ENCODE measurements at regions not wholly inside any gene's neighbourhood (a gene's known extent, or its start where the extent isn't known, plus 50 kb on each side); places are given as distances from the start of the nearest gene placed in this dataset.
"Not testable (repeated sequence)": the region's sequence is repeated elsewhere in the genome, so short reads cannot be mapped to it uniquely, and the experiment has no call there.

GRCh38 chr11:104774578-104774977, 123.7 kb downstream of the CASP12 start:
- DNase-seq, result no peak

- DNase-seq, result no peak
Observed at GRCh38 chr11:104772806-104773241, 125.4 kb downstream of the CASP12 start.

DNA sequence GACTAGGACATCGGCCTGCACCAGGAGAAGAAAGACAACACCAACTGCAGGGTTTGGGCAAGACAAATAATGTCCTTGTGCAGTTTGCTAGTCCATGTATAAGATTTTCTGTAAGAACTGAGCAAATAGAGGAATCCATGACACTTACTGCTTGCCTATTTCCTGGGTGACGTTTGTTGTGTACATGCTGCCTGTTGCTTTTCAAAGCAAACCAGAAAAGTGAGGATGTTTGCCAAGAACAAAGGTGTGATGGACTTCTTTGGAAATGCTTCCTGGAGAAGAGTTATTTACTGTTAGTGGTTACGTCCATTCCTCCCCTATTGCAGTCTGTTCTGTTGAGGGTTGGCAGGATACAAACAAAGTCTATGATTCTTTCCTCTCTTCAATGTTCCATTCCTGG, 126.5 kb downstream of the CASP12 start:
- DNase-seq, result no peak

DNA sequence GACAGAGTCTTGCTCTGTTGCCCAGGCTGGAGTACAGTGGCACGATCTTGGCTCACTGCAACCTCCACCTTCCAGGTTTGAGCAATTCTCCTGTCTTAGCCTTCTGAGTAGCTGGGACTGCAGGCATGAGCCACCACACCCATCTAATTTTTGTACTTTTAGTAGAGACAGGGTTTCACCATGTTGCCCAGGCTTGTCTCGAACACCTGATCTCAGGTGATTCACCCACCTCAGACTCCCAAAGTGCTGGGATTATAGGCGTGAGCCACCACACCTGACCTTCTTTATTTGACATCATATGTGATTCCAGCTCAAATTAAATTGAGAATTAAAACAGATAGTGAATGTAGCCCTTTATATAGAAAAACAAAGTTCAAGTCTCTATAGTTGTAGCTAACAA, 127.2 kb downstream of the CASP12 start:
- DNase-seq, result not testable (repeated sequence)

- DNase-seq, result no peak
Observed at GRCh38 chr11:104765401-104766095, 132.7 kb downstream of the CASP12 start.

DNA sequence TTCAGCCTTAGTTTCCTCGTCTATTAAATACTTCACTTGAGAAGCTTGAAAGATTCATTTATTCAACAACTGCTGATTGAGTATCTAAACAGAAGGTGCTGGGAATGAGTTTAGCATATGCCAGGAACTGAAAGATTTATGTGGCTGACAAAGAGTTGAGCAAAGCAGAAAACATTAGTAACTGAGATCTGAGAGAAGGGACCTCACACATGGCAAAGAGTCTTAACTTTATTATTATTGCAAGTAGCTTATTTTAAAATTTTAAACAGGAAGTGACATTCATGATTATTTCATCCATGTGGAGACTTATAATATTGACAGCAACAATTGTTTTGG, 133.6 kb downstream of the CASP12 start:
- no peak for DNase-seq

DNA sequence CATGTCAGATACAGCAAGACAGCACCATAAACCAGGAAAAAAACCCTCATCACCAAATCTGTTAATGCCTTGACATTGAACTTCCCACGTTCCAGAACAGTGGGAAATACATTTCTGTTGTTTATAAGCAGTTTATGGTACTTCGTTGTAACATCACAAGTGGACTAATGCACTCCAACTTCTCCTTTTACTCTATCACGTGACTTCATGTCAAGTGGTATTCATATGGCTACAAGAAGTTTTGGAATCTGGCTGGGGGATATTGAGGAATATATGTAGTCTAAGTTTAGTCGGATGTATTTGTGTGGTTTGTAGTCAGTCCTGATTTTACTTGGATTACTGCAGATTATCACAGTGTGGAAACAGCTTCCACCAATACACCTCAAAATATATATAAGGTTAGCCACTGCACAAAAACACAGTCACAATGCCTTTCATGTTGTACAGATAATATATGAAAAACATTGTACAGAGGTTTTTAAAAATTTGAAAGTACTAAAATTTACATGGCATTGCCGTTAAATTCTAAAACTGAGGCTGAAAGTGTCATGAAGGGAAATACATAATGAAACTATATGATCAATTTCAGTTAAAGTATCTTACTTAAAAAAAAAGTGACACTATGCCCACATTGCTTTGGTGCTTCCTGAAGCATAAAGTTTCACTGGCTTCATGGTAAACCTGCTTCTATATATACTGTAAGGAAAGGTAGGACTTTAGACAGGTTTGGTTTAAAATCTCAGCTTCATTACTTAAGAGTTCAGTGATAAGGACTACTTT, 134.1 kb downstream of the CASP12 start:
- no peak for DNase-seq

DNA sequence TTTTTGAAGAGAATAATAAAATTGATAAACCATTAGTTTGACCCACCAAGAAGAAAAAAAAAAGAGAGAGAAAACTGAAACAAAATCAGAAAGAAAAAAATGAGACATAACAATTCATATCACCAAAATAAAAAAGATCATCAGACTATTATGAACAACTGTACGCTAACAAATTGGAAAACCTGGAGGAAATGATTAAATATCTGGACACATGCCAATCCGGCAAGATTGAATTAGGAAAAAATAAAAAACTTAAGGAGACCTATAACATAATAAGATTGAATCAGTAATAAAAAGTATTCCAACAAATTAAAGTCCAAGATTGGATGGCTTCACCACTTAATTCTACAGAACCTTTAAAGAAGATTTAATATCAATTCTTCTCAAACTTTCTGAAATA, 136.7 kb downstream of the CASP12 start:
- DNase-seq, result no peak

DNA sequence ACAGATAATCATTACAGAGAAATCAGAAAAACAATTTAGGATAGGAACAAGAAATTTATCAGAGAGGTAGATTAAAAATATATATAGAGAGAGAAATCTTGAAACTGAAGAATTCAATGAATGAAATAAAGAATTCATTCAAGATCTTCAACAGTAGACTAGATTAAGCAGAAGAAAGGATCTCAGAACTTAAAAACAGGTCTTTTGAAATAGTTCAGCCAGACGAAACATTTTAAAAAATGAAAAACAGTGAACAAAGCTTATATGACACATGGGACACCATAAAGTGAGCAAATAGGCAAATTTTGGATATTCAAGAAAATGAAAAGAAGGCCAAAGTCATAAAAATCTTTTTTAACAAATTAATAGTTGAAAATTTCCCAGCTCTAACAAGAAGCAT, 138.8 kb downstream of the CASP12 start:
- DNase-seq, result no peak

- no peak for DNase-seq
Observed at GRCh38 chr11:104738918-104739317, 159.3 kb downstream of the CASP12 start.

DNA sequence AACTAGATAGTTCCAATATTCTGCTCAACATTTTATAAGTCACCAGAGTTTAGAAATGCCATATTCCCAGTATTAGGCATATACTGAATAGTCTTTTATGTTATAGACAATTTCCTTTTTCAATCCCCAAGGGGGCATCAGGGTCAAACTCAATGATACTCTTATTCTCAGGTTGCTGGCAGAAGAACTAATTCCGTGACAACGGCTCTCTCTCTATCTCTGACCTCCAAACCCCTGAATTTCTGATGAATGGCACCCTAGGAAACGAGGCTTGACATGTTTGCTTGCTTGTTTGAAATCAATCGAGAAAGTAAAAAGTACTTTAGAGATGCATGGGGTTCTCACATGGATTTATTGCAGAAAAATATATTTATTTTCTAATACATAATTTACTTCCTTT, 160.1 kb downstream of the CASP12 start:
- no peak for DNase-seq

DNA sequence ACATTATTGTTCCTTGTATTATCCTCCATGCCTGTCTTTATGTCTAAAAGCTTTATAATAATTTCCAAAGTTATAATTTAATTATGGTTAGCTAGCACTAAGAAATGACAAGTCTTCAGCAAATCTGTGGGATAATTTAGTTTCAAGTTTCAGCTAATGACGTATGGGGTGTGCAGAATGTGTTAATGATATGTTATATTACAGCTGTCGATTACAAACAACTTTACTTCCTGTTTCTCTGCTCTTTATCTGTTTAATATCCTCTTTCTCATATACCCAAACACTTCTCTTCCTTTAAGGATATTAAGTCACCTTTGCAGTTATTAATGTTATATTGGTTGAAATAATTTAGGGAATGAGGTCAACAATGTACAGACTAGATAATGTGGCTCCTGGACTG, 161.8 kb downstream of the CASP12 start:
- DNase-seq, result no peak

- DNase-seq, result no peak
Observed at GRCh38 chr11:104734998-104735397, 163.3 kb downstream of the CASP12 start.

- DNase-seq, result no peak
Observed at GRCh38 chr11:104731890-104732289, 166.4 kb downstream of the CASP12 start.

- DNase-seq, result no peak
Observed at GRCh38 chr11:104728927-104729326, 169.3 kb downstream of the CASP12 start.

- no peak for DNase-seq
Observed at GRCh38 chr11:104727768-104728167, 170.5 kb downstream of the CASP12 start.

- no peak for DNase-seq
Observed at GRCh38 chr11:104727095-104727494, 171.2 kb downstream of the CASP12 start.

GRCh38 chr11:104725796-104726408, 172.4 kb downstream of the CASP12 start:
- no peak for DNase-seq

- DNase-seq, result no peak
Observed at GRCh38 chr11:104713401-104713800, 184.9 kb downstream of the CASP12 start.

GRCh38 chr11:104705490-104706190, 192.6 kb downstream of the CASP12 start:
- DNase-seq, result no peak

- no peak for DNase-seq
Observed at GRCh38 chr11:104704888-104705287, 193.4 kb downstream of the CASP12 start.

GRCh38 chr11:104704146-104704830, 194.0 kb downstream of the CASP12 start:
- DNase-seq, result no peak

GRCh38 chr11:104700609-104701008, 197.7 kb downstream of the CASP12 start:
- no peak for DNase-seq
